Endothelial cell of umbilical vein (primary cell): ENCODE measurements at regions not wholly inside any gene's neighbourhood (a gene's known extent, or its start where the extent isn't known, plus 50 kb on each side); places are given as distances from the start of the nearest gene placed in this dataset.
A peak's percentile ranks its signal among the peaks of the same experiment; 100 is the strongest.

ENCODE experiments used
- BruUV-seq: library from RNA; stranded (reverse); fragments of 400-500 nt; replicated peaks from 2 replicates; lab custom pipeline; 2021; lab: Mats Ljungman, UMichigan
- CTCF ChIA-PET: fragments of 300-600, 350-600 bp; sonication (Branson Sonifier 250); formaldehyde crosslinking; loops from one replicate; lab custom pipeline; 2021; ENCODE audit warnings: antibody characterized with exemption, inconsistent platforms; lab: Charles Lee
- POLR2A ChIA-PET: fragments of 300-600, 350-600 bp; sonication (Branson Sonifier 250); formaldehyde crosslinking; loops from one replicate; lab custom pipeline; 2021; ENCODE audit warnings: antibody characterized with exemption, inconsistent platforms; lab: Charles Lee
- DNase-seq: peaks from one replicate; pipeline ENCODE4 v3.0.0-alpha.2; 2011; ENCODE audit warnings: low read depth, low spot score
- FAIRE-seq: peaks from 2 replicates; lab custom pipeline; 2011; peaks lifted over from hg19 to GRCh38; lab: Jason Lieb, UNC
- H2AFZ ChIP-seq: 2 replicates; pipeline ENCODE4 v1.6.0; 2012; ENCODE audit warnings: low read depth, low read length, control low read depth, inconsistent platforms
- H3K27ac ChIP-seq: 2 replicates; pipeline ENCODE4 v1.5.1; 2011; ENCODE audit warnings: low read depth, mild to moderate bottlenecking, control low read depth, low read length, moderate library complexity; ENCODE audit not compliant: insufficient read depth
- H3K27me3 ChIP-seq, 2 experiments: 2 replicates each; pipeline versions ENCODE4 v1.6.0 to v1.6.1; 2011; ENCODE audit warnings: low read length in 2 of 2, mixed read lengths in 1 of 2; ENCODE audit not compliant: control insufficient read depth in 2 of 2, insufficient read depth in 2 of 2
- H3K36me3 ChIP-seq, 2 experiments: 2 replicates in 1 of 2; 3 replicates in 1 of 2; pipeline ENCODE4 v1.5.1; 2011; ENCODE audit warnings: low read length in 2 of 2, mild to moderate bottlenecking in 1 of 2, moderate library complexity in 1 of 2; ENCODE audit not compliant: control insufficient read depth in 2 of 2, insufficient read depth in 2 of 2; ENCODE audit errors: extremely low read depth in 1 of 2
- H3K4me1 ChIP-seq: 3 replicates; pipeline ENCODE4 v1.5.1; 2011; ENCODE audit warnings: mild to moderate bottlenecking, low read length; ENCODE audit not compliant: control insufficient read depth, insufficient read depth; ENCODE audit errors: extremely low read depth
- H3K4me2 ChIP-seq: 2 replicates; pipeline ENCODE4 v1.6.1; 2011; ENCODE audit warnings: low read length, control low read depth, mixed read lengths; ENCODE audit not compliant: insufficient read depth
- H3K4me3 ChIP-seq, 3 experiments: fragments of 200-600 bp in 1 of 3; sonication (generic), shearing (Covaris generic) in 1 of 3; replicated peaks in 1 of 3; 2 replicates each; pipeline ENCODE4 v1.5.1; 2011 to 2016; ENCODE audit warnings: control low read depth in 3 of 3, low read length in 3 of 3, mild to moderate bottlenecking in 2 of 3, inconsistent platforms in 1 of 3, low read depth in 1 of 3, moderate library complexity in 1 of 3; ENCODE audit not compliant: insufficient read depth in 1 of 3
- H3K79me2 ChIP-seq: 2 replicates; pipeline ENCODE4 v1.6.0; 2012; ENCODE audit warnings: low read length, inconsistent platforms; ENCODE audit not compliant: control insufficient read depth, insufficient read depth
- H3K9ac ChIP-seq: replicated peaks from 2 replicates; pipeline ENCODE3; 2011; ENCODE audit warnings: low read length, control low read depth; ENCODE audit not compliant: insufficient read depth; ENCODE audit errors: extremely low read depth
- H3K9me1 ChIP-seq: replicated peaks from 3 replicates; pipeline ENCODE4 v1.6.0; 2011; ENCODE audit warnings: mild to moderate bottlenecking, low read length; ENCODE audit not compliant: control insufficient read depth, insufficient read depth; ENCODE audit errors: extremely low read depth
- H3K9me3 ChIP-seq: replicated peaks from 2 replicates; pipeline ENCODE4 v1.5.1; 2012; ENCODE audit warnings: low read length, inconsistent platforms; ENCODE audit not compliant: control insufficient read depth, insufficient read depth
- H4K20me1 ChIP-seq: replicated peaks from 2 replicates; pipeline ENCODE3; 2011; ENCODE audit warnings: mild to moderate bottlenecking, low read length; ENCODE audit not compliant: control insufficient read depth, insufficient read depth; ENCODE audit errors: extremely low read depth
- CTCF ChIP-seq, 2 donors: IDR thresholded peaks; 1 replicate in 1 of 2; 2 replicates in 1 of 2; pipeline ENCODE4 v1.5.1; 2011; ENCODE audit warnings: low read length in 2 of 2, mild to moderate bottlenecking in 2 of 2, moderate library complexity in 2 of 2, control low read depth in 1 of 2, inconsistent platforms in 1 of 2, low read depth in 1 of 2; ENCODE audit not compliant: insufficient read depth in 1 of 2; ENCODE audit errors: extremely low read depth in 1 of 2
- EZH2 ChIP-seq: IDR thresholded peaks from 2 replicates; pipeline ENCODE4 v1.6.1; 2012; ENCODE audit warnings: borderline replicate concordance, low read depth, mild to moderate bottlenecking, moderate library complexity, low read length, inconsistent platforms; ENCODE audit not compliant: severe bottlenecking
- FOS ChIP-seq: IDR thresholded peaks from 2 replicates; pipeline ENCODE4 v1.6.1; 2011; ENCODE audit warnings: mild to moderate bottlenecking, low read length, moderate library complexity, borderline replicate concordance; ENCODE audit not compliant: insufficient read depth
- GATA2 ChIP-seq: IDR thresholded peaks from 2 replicates; pipeline ENCODE4 v1.7.0; 2011; ENCODE audit warnings: low read depth, mild to moderate bottlenecking, moderate library complexity, mixed read lengths, low read length; ENCODE audit not compliant: insufficient read length, insufficient read depth
- JUN ChIP-seq: IDR thresholded peaks from 2 replicates; pipeline ENCODE4 v1.6.1; 2011; ENCODE audit warnings: borderline replicate concordance, low read depth; ENCODE audit not compliant: insufficient read length, insufficient read depth
- MAX ChIP-seq: IDR thresholded peaks from 2 replicates; pipeline ENCODE4 v1.6.1; 2011; ENCODE audit not compliant: insufficient read depth, insufficient read length
- MYC ChIP-seq: IDR thresholded peaks from one replicate; pipeline ENCODE4 v1.6.1; 2011; ENCODE audit warnings: mild to moderate bottlenecking, low read depth, low read length
- POLR2A ChIP-seq: IDR thresholded peaks from 2 replicates; pipeline ENCODE4 v1.6.1; 2012; ENCODE audit warnings: low read depth, mild to moderate bottlenecking, control low read depth, low read length
- POLR2AphosphoS5 ChIP-seq: IDR thresholded peaks from 2 replicates; pipeline ENCODE4 v1.6.1; 2012; ENCODE audit warnings: low read depth, mild to moderate bottlenecking, control low read depth, low read length, moderate library complexity; ENCODE audit not compliant: insufficient read depth
- dilution Hi-C: fragments of 300-500 bp; cut with MboI; formaldehyde crosslinking; loops from one replicate; pipeline ENCODE4 v1.15.0; 2019; ENCODE audit warnings: low sequenced_read_pairs; ENCODE audit not compliant: extremely low pct_ligation_motif_present
- intact Hi-C: fragments of 100-400 bp; cut with micrococcal nuclease; formaldehyde crosslinking; loops from one replicate; pipeline ENCODE4 v1.10.0; 2022

GRCh38 chr11:17145972-17146371 is 61.8 kb downstream of the PIK3C2A start:
- no peaks in the 10 kb centered on the region for H4K20me1 ChIP-seq
- ChIA-PET POLR2A (no interaction called here), CTCF (interaction anchor here (1.0 to 1.2 kb wide), 3 partner anchors 9 to 77 kb away, joined by 3 to 5 read pairs (median 4); no protein-coding TSS in a partner anchor)
- H3K36me3 ChIP-seq, result peaks cover 7 to 11% of the 10 kb centered on the region in 2 experiments
- TF ChIP-seq MAX (no peak), EZH2 (no peak), JUN (peak; percentile 52), POLR2AphosphoS5 (no peak), FOS (peak; percentile 66), MYC (no peak), GATA2 (no peak), POLR2A (no peak), CTCF (IDR thresholded peaks at IDR 0.05; ENCODE audit: extremely low read depth in 1 of 2, insufficient read depth in 1 of 2, low read depth in 1 of 2, low read length in 2 of 2) (no peak)
- BruUV-seq, result no TSS peak
- dilution Hi-C loops, result no loop called here
- peaks cover 24% of the 10 kb centered on the region for H3K4me1 ChIP-seq
- no peak overlapping the region for H3K9ac ChIP-seq
- H3K4me2 ChIP-seq, result no peak overlapping the region
- H3K79me2 ChIP-seq, result peaks cover 11% of the 10 kb centered on the region
- H3K27ac ChIP-seq, result peak overlapping the region; percentile 35
- DNase-seq, result no peak
- no peak for FAIRE-seq
- intact Hi-C loops, result loop anchor here (2.0 kb wide), 1 partner anchor 15 kb away; no protein-coding TSS in a partner anchor
- H2AFZ ChIP-seq, result no peak overlapping the region
- H3K9me1 ChIP-seq, result no peaks in the 10 kb centered on the region
- no peaks in the 10 kb centered on the region for H3K9me3 ChIP-seq
- H3K27me3 ChIP-seq, result no peaks in the 10 kb centered on the region
- no peak overlapping the region for H3K4me3 ChIP-seq
